ENCODE measurements at regions not wholly inside any gene's neighbourhood (a gene's known extent, or its start where the extent isn't known, plus 50 kb on each side); places are given as distances from the start of the nearest gene placed in this dataset.

DNA sequence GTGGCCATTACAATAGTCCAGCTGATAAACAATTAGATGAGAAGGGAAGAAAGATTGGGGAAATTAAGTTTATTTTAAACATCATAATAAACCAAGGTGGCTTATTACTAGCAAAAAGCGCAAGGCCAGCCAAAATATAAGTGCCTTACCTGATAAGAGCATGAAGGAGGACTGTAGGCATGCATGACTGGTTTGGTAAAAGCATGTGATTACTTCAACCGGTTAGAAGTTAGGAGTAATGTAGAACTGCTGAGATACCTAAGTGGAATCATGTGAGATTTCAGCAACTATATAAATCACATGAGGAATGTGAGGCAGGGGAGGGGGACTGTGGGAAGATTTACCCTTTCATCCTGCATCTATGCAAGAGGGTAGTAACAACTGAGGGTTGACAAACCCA lies 59.7 kb upstream of the CCDC196 start:
- Mint-ChIP-seq H3K9me3 (no peaks in the 10 kb centered on the region), H3K27me3 (no peaks in the 10 kb centered on the region), H3K36me3 (no peaks in the 10 kb centered on the region), H3K27ac (no peak overlapping the region), H3K4me3 (no peak overlapping the region), H3K4me1 (ENCODE audit: unreplicated experiment) (no peaks in the 10 kb centered on the region)
- no peak for DNase-seq (ENCODE audit: extremely low spot score, unreplicated experiment)
- TF ChIP-seq, protein P1, sequence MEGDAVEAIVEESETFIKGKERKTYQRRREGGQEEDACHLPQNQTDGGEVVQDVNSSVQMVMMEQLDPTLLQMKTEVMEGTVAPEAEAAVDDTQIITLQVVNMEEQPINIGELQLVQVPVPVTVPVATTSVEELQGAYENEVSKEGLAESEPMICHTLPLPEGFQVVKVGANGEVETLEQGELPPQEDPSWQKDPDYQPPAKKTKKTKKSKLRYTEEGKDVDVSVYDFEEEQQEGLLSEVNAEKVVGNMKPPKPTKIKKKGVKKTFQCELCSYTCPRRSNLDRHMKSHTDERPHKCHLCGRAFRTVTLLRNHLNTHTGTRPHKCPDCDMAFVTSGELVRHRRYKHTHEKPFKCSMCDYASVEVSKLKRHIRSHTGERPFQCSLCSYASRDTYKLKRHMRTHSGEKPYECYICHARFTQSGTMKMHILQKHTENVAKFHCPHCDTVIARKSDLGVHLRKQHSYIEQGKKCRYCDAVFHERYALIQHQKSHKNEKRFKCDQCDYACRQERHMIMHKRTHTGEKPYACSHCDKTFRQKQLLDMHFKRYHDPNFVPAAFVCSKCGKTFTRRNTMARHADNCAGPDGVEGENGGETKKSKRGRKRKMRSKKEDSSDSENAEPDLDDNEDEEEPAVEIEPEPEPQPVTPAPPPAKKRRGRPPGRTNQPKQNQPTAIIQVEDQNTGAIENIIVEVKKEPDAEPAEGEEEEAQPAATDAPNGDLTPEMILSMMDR (conservative IDR thresholded peaks at IDR 0.05): no peak

DNA sequence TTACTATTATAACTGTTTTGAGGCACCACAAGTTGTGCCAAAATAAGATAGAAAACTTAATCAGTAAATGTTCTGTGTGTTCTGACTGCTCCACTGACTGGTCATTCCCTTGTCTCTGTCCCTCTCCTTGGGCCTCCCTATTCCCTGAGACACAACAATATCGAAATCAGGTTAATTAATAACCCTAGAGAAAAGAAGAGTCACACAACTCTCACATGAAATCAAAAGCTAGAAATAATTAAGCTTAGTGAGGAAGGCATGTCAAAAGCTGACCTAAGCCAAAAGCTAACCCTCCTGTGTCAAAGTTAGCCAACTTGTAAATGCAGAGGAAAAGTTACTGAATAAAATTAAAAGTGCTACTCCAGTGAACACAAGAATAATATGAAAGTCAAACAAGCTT lies 53.8 kb upstream of the CCDC196 start:
- Mint-ChIP-seq H3K9me3 (peaks cover 18% of the 10 kb centered on the region), H3K27me3 (no peaks in the 10 kb centered on the region), H3K36me3 (no peaks in the 10 kb centered on the region), H3K4me1 (ENCODE audit: unreplicated experiment) (no peaks in the 10 kb centered on the region), H3K4me3 (no peak overlapping the region), H3K27ac (no peak overlapping the region)
- TF ChIP-seq, protein P1 (conservative IDR thresholded peaks at IDR 0.05): no peak
- no peak for DNase-seq (ENCODE audit: extremely low spot score, unreplicated experiment)

DNA sequence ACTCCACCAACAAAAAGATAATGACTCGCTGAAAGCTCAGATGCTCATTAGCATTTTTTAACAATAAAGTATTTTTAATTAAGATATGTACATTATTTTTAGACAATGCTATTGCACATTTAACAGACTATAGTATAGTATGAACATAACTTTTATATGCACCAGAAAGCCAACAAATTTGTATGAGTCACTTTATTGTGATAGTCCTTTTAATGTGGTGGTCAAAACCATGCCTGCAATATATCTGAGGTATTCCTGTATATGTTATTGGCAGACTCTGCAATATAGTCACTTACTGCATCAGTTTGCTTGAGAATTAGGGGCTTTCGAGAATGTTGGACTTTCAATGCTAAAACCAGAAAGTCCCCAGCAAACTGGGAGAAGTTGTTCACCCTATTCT lies 51.7 kb upstream of the CCDC196 start:
- Mint-ChIP-seq H3K9me3 (peaks cover 22% of the 10 kb centered on the region), H3K36me3 (no peaks in the 10 kb centered on the region), H3K4me1 (ENCODE audit: unreplicated experiment) (no peaks in the 10 kb centered on the region)

DNA sequence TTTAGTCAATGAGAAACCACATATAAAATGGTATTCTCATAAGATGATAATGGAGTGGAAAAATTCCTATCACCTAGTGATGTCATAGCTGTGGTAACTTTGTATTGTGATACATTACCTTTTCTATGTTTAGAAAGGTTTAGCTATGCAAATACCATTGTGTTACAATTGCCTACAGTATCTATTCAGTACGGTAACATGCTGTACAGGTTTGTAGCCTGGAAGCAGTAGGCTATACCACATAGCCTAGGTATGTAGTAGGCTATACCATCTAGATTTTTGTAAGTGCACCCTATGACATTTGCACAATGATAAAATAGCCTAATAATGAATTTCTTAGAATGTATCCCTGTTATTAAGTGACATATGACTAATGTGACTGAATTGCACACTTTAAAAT lies 50.5 kb upstream of the CCDC196 start:
- DNase-seq (ENCODE audit: extremely low spot score, unreplicated experiment): no peak
- TF ChIP-seq, protein P1 (conservative IDR thresholded peaks at IDR 0.05): no peak
- Mint-ChIP-seq H3K27me3 (no peaks in the 10 kb centered on the region), H3K27ac (no peak overlapping the region), H3K36me3 (no peaks in the 10 kb centered on the region), H3K4me3 (no peak overlapping the region), H3K4me1 (ENCODE audit: unreplicated experiment) (no peaks in the 10 kb centered on the region), H3K9me3 (peaks cover 27% of the 10 kb centered on the region)

More for the DNA sequence above, 51.7 kb upstream of the CCDC196 start:
- no peak overlapping the region for H3K27ac Mint-ChIP-seq
- no peak for DNase-seq (ENCODE audit: extremely low spot score, unreplicated experiment)
- no peaks in the 10 kb centered on the region for H3K27me3 Mint-ChIP-seq
- H3K4me3 Mint-ChIP-seq: no peak overlapping the region
- TF ChIP-seq, protein P1 (conservative IDR thresholded peaks at IDR 0.05): no peak
